Osteoblast (primary cell): ENCODE measurements at regions not wholly inside any gene's neighbourhood (a gene's known extent, or its start where the extent isn't known, plus 50 kb on each side); places are given as distances from the start of the nearest gene placed in this dataset.

Experiments used
- DNase-seq: peaks from one replicate; pipeline ENCODE4 v3.0.0; 2011; ENCODE audit warnings: low spot score, mixed read lengths; ENCODE audit not compliant: insufficient read length; ENCODE audit errors: missing footprints
- H2AFZ ChIP-seq: 2 replicates; pipeline ENCODE4 v1.6.0; 2011; ENCODE audit warnings: mild to moderate bottlenecking, low read length
- H3K27ac ChIP-seq: 2 replicates; pipeline ENCODE4 v1.5.1; 2011; ENCODE audit warnings: mild to moderate bottlenecking, low read depth, low read length, moderate library complexity
- H3K27me3 ChIP-seq: 2 replicates; pipeline ENCODE4 v1.6.0; 2012; ENCODE audit warnings: mild to moderate bottlenecking, control low read depth, inconsistent platforms, low read length, moderate library complexity; ENCODE audit not compliant: insufficient read depth
- H3K36me3 ChIP-seq: 2 replicates; pipeline ENCODE4 v1.5.1; 2011; ENCODE audit warnings: mild to moderate bottlenecking, low read length, control low read depth, moderate library complexity; ENCODE audit not compliant: insufficient read depth
- H3K4me1 ChIP-seq: 2 replicates; pipeline ENCODE4 v1.5.1; 2011; ENCODE audit warnings: mild to moderate bottlenecking, low read length, control low read depth, moderate library complexity; ENCODE audit not compliant: insufficient read depth
- H3K4me2 ChIP-seq: 2 replicates; pipeline ENCODE4 v1.6.0; 2011; ENCODE audit warnings: mild to moderate bottlenecking, low read length; ENCODE audit not compliant: insufficient read depth
- H3K4me3 ChIP-seq: fragments of 200-600 bp; sonication (generic); 3 replicates; pipeline ENCODE4 v1.5.1; 2012; ENCODE audit warnings: mild to moderate bottlenecking, low read length, inconsistent platforms; ENCODE audit not compliant: insufficient read depth
- H3K79me2 ChIP-seq: 2 replicates; pipeline ENCODE4 v1.6.0; 2012; ENCODE audit warnings: mild to moderate bottlenecking, low read length, control low read depth, inconsistent platforms; ENCODE audit not compliant: insufficient read depth
- H3K9me3 ChIP-seq: 2 replicates; pipeline ENCODE4 v1.5.1; 2011; ENCODE audit warnings: low read depth, low read length, control low read depth
- H4K20me1 ChIP-seq: 2 replicates; pipeline ENCODE4 v1.6.0; 2012; ENCODE audit warnings: mild to moderate bottlenecking, low read length, control low read depth; ENCODE audit not compliant: insufficient read depth
- TF ChIP-seq, protein P1 (sequence below): IDR thresholded peaks from 2 replicates; pipeline ENCODE4 v1.5.1; 2011; ENCODE audit warnings: mild to moderate bottlenecking, low read depth, low read length, moderate library complexity; ENCODE audit errors: extremely low read depth

- Histone ChIP-seq H3K4me3 (no peak overlapping the region), H3K27ac (no peak overlapping the region), H3K79me2 (no peaks in the 10 kb centered on the region), H3K4me2 (no peak overlapping the region), H3K27me3 (no peaks in the 10 kb centered on the region), H3K4me1 (peaks cover 5% of the 10 kb centered on the region), H4K20me1 (no peaks in the 10 kb centered on the region), H3K9me3 (no peaks in the 10 kb centered on the region), H2AFZ (no peak overlapping the region), H3K36me3 (no peaks in the 10 kb centered on the region)
- TF ChIP-seq, protein P1, sequence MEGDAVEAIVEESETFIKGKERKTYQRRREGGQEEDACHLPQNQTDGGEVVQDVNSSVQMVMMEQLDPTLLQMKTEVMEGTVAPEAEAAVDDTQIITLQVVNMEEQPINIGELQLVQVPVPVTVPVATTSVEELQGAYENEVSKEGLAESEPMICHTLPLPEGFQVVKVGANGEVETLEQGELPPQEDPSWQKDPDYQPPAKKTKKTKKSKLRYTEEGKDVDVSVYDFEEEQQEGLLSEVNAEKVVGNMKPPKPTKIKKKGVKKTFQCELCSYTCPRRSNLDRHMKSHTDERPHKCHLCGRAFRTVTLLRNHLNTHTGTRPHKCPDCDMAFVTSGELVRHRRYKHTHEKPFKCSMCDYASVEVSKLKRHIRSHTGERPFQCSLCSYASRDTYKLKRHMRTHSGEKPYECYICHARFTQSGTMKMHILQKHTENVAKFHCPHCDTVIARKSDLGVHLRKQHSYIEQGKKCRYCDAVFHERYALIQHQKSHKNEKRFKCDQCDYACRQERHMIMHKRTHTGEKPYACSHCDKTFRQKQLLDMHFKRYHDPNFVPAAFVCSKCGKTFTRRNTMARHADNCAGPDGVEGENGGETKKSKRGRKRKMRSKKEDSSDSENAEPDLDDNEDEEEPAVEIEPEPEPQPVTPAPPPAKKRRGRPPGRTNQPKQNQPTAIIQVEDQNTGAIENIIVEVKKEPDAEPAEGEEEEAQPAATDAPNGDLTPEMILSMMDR: no peak
- DNase-seq: no peak
Observed at GRCh38 chr1:65493802-65494201, 73.3 kb downstream of the LEPR start.

GRCh38 chr1:65494671-65495070 lies 74.2 kb downstream of the LEPR start:
- Histone ChIP-seq H3K4me2 (no peak overlapping the region), H3K4me1 (peaks cover 4% of the 10 kb centered on the region), H3K36me3 (no peaks in the 10 kb centered on the region), H2AFZ (no peak overlapping the region), H3K79me2 (no peaks in the 10 kb centered on the region), H3K27me3 (no peaks in the 10 kb centered on the region), H4K20me1 (no peaks in the 10 kb centered on the region), H3K4me3 (no peak overlapping the region), H3K27ac (no peak overlapping the region), H3K9me3 (no peaks in the 10 kb centered on the region)
- TF ChIP-seq, protein P1: no peak
- DNase-seq: no peak

- no peak overlapping the region for H3K27ac ChIP-seq
- no peak for DNase-seq
- no peak overlapping the region for H3K4me3 ChIP-seq
Observed at GRCh38 chr1:65495137-65495536, 74.7 kb downstream of the LEPR start.

GRCh38 chr1:65497256-65497830 lies 76.9 kb downstream of the LEPR start:
- no peaks in the 10 kb centered on the region for H3K27me3 ChIP-seq
- H2AFZ ChIP-seq: no peak overlapping the region
- no peaks in the 10 kb centered on the region for H3K36me3 ChIP-seq
- no peaks in the 10 kb centered on the region for H4K20me1 ChIP-seq
- no peaks in the 10 kb centered on the region for H3K4me1 ChIP-seq
- H3K27ac ChIP-seq: no peak overlapping the region
- no peaks in the 10 kb centered on the region for H3K79me2 ChIP-seq
- TF ChIP-seq, protein P1: no peak
- H3K4me3 ChIP-seq: no peak overlapping the region
- H3K4me2 ChIP-seq: no peak overlapping the region
- no peak for DNase-seq
- no peaks in the 10 kb centered on the region for H3K9me3 ChIP-seq

More at GRCh38 chr1:65495137-65495536, 74.7 kb downstream of the LEPR start:
- H4K20me1 ChIP-seq: no peaks in the 10 kb centered on the region
- H3K79me2 ChIP-seq: no peaks in the 10 kb centered on the region
- H3K27me3 ChIP-seq: no peaks in the 10 kb centered on the region
- no peaks in the 10 kb centered on the region for H3K9me3 ChIP-seq
- no peaks in the 10 kb centered on the region for H3K36me3 ChIP-seq
- no peak overlapping the region for H2AFZ ChIP-seq
- no peaks in the 10 kb centered on the region for H3K4me1 ChIP-seq
- TF ChIP-seq, protein P1: no peak
- H3K4me2 ChIP-seq: no peak overlapping the region
